HCT116 (cell line): ENCODE measurements at regions not wholly inside any gene's neighbourhood (a gene's known extent, or its start where the extent isn't known, plus 50 kb on each side); places are given as distances from the start of the nearest gene placed in this dataset.

Experiments used
- ATAC-seq: fragments of 200-7000 bp; cut with Tn5 transposase; 2 replicates; pipeline ENCODE4 v1.9.1; 2020; ENCODE audit warnings: mild to moderate bottlenecking, moderate library complexity
- BruUV-seq: library from RNA; stranded (reverse); fragments of 400-500 nt; replicated peaks from 2 replicates; lab custom pipeline; 2021; lab: Mats Ljungman, UMichigan
- CTCF ChIA-PET: fragments of 300-600 bp; sonication (Branson Sonifier 250); formaldehyde crosslinking; loops from one replicate; lab custom pipeline; 2021; ENCODE audit warnings: antibody characterized with exemption; lab: Charles Lee
- POLR2A ChIA-PET: fragments of 300-600, 350-600 bp; sonication (Branson Sonifier 250); formaldehyde crosslinking; loops from one replicate; lab custom pipeline; 2021; ENCODE audit warnings: antibody characterized with exemption; lab: Charles Lee
- RAD21 ChIA-PET, 2 experiments: fragments of 300-600 bp; sonication (Branson Sonifier 250); formaldehyde crosslinking; loops; one replicate each; lab custom pipeline; 2023; ENCODE audit warnings: low total read pairs in 2 of 2; ENCODE audit not compliant: uncharacterized antibody in 2 of 2, unreplicated experiment in 2 of 2, low non-redundant PET in 1 of 2; lab: Charles Lee
- DNase-seq: peaks from one replicate; pipeline ENCODE4 v3.0.0-alpha.2; 2010; ENCODE audit warnings: low read depth, low spot score
- H2AFZ ChIP-seq: fragments of 200-600 bp; shearing (Covaris generic), sonication (generic); 2 replicates; pipeline ENCODE4 v1.6.1; 2017; ENCODE audit warnings: low read depth, mixed run types, mixed read lengths, antibody characterized with exemption, low read length; ENCODE audit not compliant: poor library complexity, severe bottlenecking
- H3K27ac ChIP-seq: 2 replicates; pipeline ENCODE4 v1.5.1; 2012; ENCODE audit warnings: low read depth, low read length
- H3K27me3 ChIP-seq: fragments of 200-600 bp; sonication (generic); 2 replicates; pipeline ENCODE4 v1.6.1; 2016; ENCODE audit warnings: mixed run types, low read length, mixed read lengths; ENCODE audit not compliant: insufficient read depth
- H3K36me3 ChIP-seq, 2 experiments: fragments of 200-500 bp in 1 of 2; fragments of 200-600 bp in 1 of 2; sonication (Bioruptor generic) in 1 of 2; sonication (generic) in 1 of 2; 2 replicates each; pipeline versions ENCODE4 v1.5.1 to v1.6.1; 2014 to 2016; ENCODE audit warnings: low read length in 2 of 2, inconsistent platforms in 1 of 2, mixed read lengths in 1 of 2, mixed run types in 1 of 2; ENCODE audit not compliant: insufficient read depth in 2 of 2, control insufficient read depth in 1 of 2
- H3K4me1 ChIP-seq, 2 experiments: fragments of 200-600 bp in 1 of 2; sonication (generic) in 1 of 2; 2 replicates each; pipeline versions ENCODE4 v1.5.1 to v1.6.1; 2012 to 2017; ENCODE audit warnings: low read length in 2 of 2, inconsistent platforms in 1 of 2, mild to moderate bottlenecking in 1 of 2, mixed read lengths in 1 of 2, mixed run types in 1 of 2, moderate library complexity in 1 of 2; ENCODE audit not compliant: insufficient read depth in 2 of 2, control insufficient read depth in 1 of 2
- H3K4me2 ChIP-seq: fragments of 200-600 bp; sonication (generic); 2 replicates; pipeline ENCODE4 v1.6.1; 2017; ENCODE audit warnings: mixed run types, low read length, mixed read lengths
- H3K4me3 ChIP-seq, 2 experiments: fragments of 200-600 bp in 1 of 2; sonication (generic) in 1 of 2; replicated peaks in 1 of 2; 2 replicates each; pipeline ENCODE4 v1.5.1; 2011 to 2016; ENCODE audit warnings: low read length in 2 of 2, control low read depth in 1 of 2, low read depth in 1 of 2, mild to moderate bottlenecking in 1 of 2, mixed read lengths in 1 of 2, mixed run types in 1 of 2
- H3K79me2 ChIP-seq: fragments of 200-600 bp; sonication (generic); 2 replicates; pipeline ENCODE4 v1.6.1; 2017; ENCODE audit warnings: mild to moderate bottlenecking, mixed run types, low read length, moderate library complexity, mixed read lengths; ENCODE audit not compliant: insufficient read depth
- H3K9ac ChIP-seq: fragments of 200-600 bp; sonication (generic); 2 replicates; pipeline ENCODE4 v1.6.1; 2016; ENCODE audit warnings: low read length, mixed read lengths
- H3K9me2 ChIP-seq: fragments of 200-600 bp; sonication (generic), shearing (Covaris generic); 2 replicates; pipeline ENCODE4 v1.6.1; 2017; ENCODE audit warnings: mixed run types, mild to moderate bottlenecking, moderate library complexity; ENCODE audit not compliant: insufficient read depth
- H3K9me3 ChIP-seq, 2 experiments: fragments of 200-500 bp in 1 of 2; fragments of 200-600 bp in 1 of 2; sonication (Bioruptor generic) in 1 of 2; sonication (generic) in 1 of 2; 2 replicates each; pipeline ENCODE4 v1.6.1; 2014 to 2017; ENCODE audit warnings: low read length in 2 of 2, mixed read lengths in 2 of 2, inconsistent platforms in 1 of 2, low read depth in 1 of 2, mild to moderate bottlenecking in 1 of 2, mixed run types in 1 of 2, moderate library complexity in 1 of 2; ENCODE audit not compliant: control insufficient read depth in 1 of 2, insufficient read depth in 1 of 2
- H4K20me1 ChIP-seq: fragments of 200-600 bp; sonication (generic), shearing (Covaris generic); 2 replicates; pipeline ENCODE4 v1.6.1; 2017; ENCODE audit warnings: mixed run types, mild to moderate bottlenecking, moderate library complexity; ENCODE audit not compliant: insufficient read depth
- EZH2phosphoT487 ChIP-seq: fragments of 200-600 bp; IDR thresholded peaks from 2 replicates; pipeline ENCODE4 v1.6.1; 2018; ENCODE audit warnings: antibody characterized with exemption, borderline replicate concordance
- POLR2A ChIP-seq: IDR thresholded peaks from 2 replicates; pipeline ENCODE4 v1.7.0; 2011; ENCODE audit warnings: borderline replicate concordance; ENCODE audit not compliant: insufficient read depth, insufficient read length; ENCODE audit errors: extremely low read depth
- RAD21 ChIP-seq: IDR thresholded peaks from 2 replicates; pipeline ENCODE4 v1.6.1; 2012; ENCODE audit warnings: low read depth, mild to moderate bottlenecking
- SP1 ChIP-seq: IDR thresholded peaks from 2 replicates; pipeline ENCODE4 v1.6.1; 2012; ENCODE audit warnings: low read depth
- SRF ChIP-seq: IDR thresholded peaks from 2 replicates; pipeline ENCODE4 v1.6.1; 2012; ENCODE audit warnings: low read depth
- TCF7L2 ChIP-seq: IDR thresholded peaks from 2 replicates; pipeline ENCODE4 v1.7.0; 2011; ENCODE audit warnings: borderline replicate concordance, inconsistent platforms; ENCODE audit not compliant: insufficient read depth, insufficient read length; ENCODE audit errors: extremely low read depth
- YY1 ChIP-seq: IDR thresholded peaks from 2 replicates; pipeline ENCODE4 v1.6.1; 2011; ENCODE audit warnings: low read length, low read depth, moderate library complexity, mild to moderate bottlenecking; ENCODE audit not compliant: insufficient replicate concordance; ENCODE audit errors: extremely low read depth
- ZFX ChIP-seq: fragments of 450-650 bp; IDR thresholded peaks from 2 replicates; pipeline ENCODE4 v1.6.1; 2017
- intact Hi-C: fragments of 100-400 bp; cut with micrococcal nuclease; formaldehyde crosslinking; loops from 2 replicates; pipeline ENCODE4 v1.10.0; 2022

GRCh38 chr1:11412141-11412540, 66.8 kb upstream of the DISP3 start:
- RAD21 ChIA-PET: no interaction called here
- TF ChIP-seq SP1 (no peak), EZH2phosphoT487 (no peak), TCF7L2 (no peak), YY1 (no peak)
- TF ChIP-seq, all 23 proteins: peak for 0
- DNase-seq (no peak), ATAC-seq (no peak)
- Histone ChIP-seq H3K4me1 (peaks cover 0 to 3% of the 10 kb centered on the region in 2 experiments; a peak in 1 of 4 replicates), H4K20me1 (no peaks in the 10 kb centered on the region), H3K9ac (no peak overlapping the region), H3K27ac (no peak overlapping the region), H3K9me2 (no peaks in the 10 kb centered on the region), H3K79me2 (no peaks in the 10 kb centered on the region), H3K4me2 (no peak overlapping the region), H3K9me3 (no peaks in the 10 kb centered on the region), H3K27me3 (peaks cover 3% of the 10 kb centered on the region), H2AFZ (no peak overlapping the region), H3K36me3 (no peaks in the 10 kb centered on the region), H3K4me3 (no peak overlapping the region)
- POLR2A ChIA-PET: no interaction called here
- BruUV-seq: no TSS peak
- CTCF ChIA-PET: no interaction called here
- intact Hi-C loops: no loop called here

- TF ChIP-seq RAD21: no peak
- no peak for TF ChIP-seq SRF
- TF ChIP-seq SP1: no peak
- TF ChIP-seq POLR2A: no peak
- TF ChIP-seq ZFX: no peak
- TF ChIP-seq, all 23 proteins: peak for 0
- Histone ChIP-seq H3K9ac (no peak overlapping the region), H3K27ac (no peak overlapping the region), H3K4me3 (no peak overlapping the region), H3K9me2 (no peaks in the 10 kb centered on the region), H3K4me2 (no peak overlapping the region), H3K36me3 (no peaks in the 10 kb centered on the region), H3K9me3 (no peaks in the 10 kb centered on the region), H3K79me2 (no peaks in the 10 kb centered on the region), H3K4me1 (peaks cover 0 to 3% of the 10 kb centered on the region in 2 experiments; a peak in 1 of 4 replicates), H4K20me1 (no peaks in the 10 kb centered on the region), H3K27me3 (peaks cover 3% of the 10 kb centered on the region), H2AFZ (no peak overlapping the region)
- ChIA-PET RAD21 (no interaction called here), POLR2A (interaction anchor here (0.7 kb wide), 1 partner anchor 35 kb away, joined by 3 read pairs; no protein-coding TSS in a partner anchor), CTCF (no interaction called here)
- DNase-seq (no peak), ATAC-seq (no peak)
- BruUV-seq: no TSS peak
- intact Hi-C loops: no loop called here
Measured at GRCh38 chr1:11413986-11414391, 65.0 kb upstream of the DISP3 start.
